Urinary bladder (tissue), 3 donors: ENCODE measurements at regions not wholly inside any gene's neighbourhood (a gene's known extent, or its start where the extent isn't known, plus 50 kb on each side); places are given as distances from the start of the nearest gene placed in this dataset.

Experiments used
- DNase-seq: peaks from one replicate; pipeline ENCODE4 v3.0.0-alpha.2; 2015; ENCODE audit errors: extremely low spot score
- H3K27ac ChIP-seq: one replicate; pipeline ENCODE4 v1.5.1; 2013; ENCODE audit warnings: low read depth, mild to moderate bottlenecking, moderate library complexity
- H3K36me3 ChIP-seq: one replicate; pipeline ENCODE4 v1.6.1; 2013; ENCODE audit warnings: mild to moderate bottlenecking, moderate library complexity; ENCODE audit not compliant: insufficient read depth
- H3K4me1 ChIP-seq: one replicate; pipeline ENCODE4 v1.6.1; 2013; ENCODE audit warnings: mild to moderate bottlenecking, moderate library complexity; ENCODE audit not compliant: insufficient read depth
- H3K4me3 ChIP-seq: one replicate; pipeline ENCODE4 v1.5.1; 2013; ENCODE audit warnings: low read depth, low read length
- WGBS: extraction: QIAGEN DNeasy Blood & Tissue Kit; methylation state at CpG from one replicate; pipeline ENCODE4 v1.1.7; 2013; 5-methylcytosine and 5-hydroxymethylcytosine counted together
- donor health status: healthy with polysubstance abuse.
- donor health status: healthy.

DNA sequence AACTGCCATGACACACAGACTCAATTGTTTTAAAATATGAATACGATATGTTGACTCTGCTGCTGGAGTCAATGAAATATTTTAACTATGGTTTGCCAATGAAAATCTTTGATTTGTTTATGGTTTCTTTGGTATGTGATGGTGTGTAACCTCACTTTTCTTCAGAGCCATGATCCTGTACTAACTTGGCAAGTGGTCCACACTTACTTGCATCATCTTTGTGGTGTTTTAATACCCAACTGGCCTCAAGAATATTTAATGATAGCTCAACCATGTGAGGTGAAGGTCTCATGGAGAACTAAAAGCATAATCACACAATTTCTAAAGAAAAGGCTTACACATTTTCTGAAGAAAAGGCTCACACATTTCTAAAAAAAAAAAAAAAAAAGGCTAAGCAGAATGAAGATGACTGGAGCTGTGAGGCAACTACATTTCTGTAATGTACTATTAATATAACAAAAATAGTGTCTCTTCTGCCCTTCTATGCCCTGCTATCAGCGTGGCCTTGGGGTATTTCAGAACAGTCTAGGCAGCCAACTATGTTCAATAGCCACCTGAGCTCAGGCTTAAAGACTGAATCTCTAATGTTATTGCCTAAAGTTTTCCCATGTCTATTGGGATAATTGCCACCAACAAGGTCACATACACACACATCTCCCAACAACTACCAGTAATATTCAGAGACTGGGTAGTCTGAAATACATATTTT is 395.0 kb downstream of the MLLT3 start:
- H3K4me1 ChIP-seq = no peaks in the 10 kb centered on the region
- H3K4me3 ChIP-seq = no peak overlapping the region
- WGBS = 43% methylated on average over 2 of the region's 2 CpGs
- H3K27ac ChIP-seq = no peak overlapping the region
- DNase-seq = no peak
- no peaks in the 10 kb centered on the region for H3K36me3 ChIP-seq

GRCh38 chr9:20226345-20226744 is 396.0 kb downstream of the MLLT3 start:
- no peak overlapping the region for H3K4me3 ChIP-seq
- 79% methylated on average over 5 of the region's 5 CpGs for WGBS
- no peaks in the 10 kb centered on the region for H3K4me1 ChIP-seq
- no peak overlapping the region for H3K27ac ChIP-seq
- H3K36me3 ChIP-seq = no peaks in the 10 kb centered on the region
- DNase-seq = no peak

DNA sequence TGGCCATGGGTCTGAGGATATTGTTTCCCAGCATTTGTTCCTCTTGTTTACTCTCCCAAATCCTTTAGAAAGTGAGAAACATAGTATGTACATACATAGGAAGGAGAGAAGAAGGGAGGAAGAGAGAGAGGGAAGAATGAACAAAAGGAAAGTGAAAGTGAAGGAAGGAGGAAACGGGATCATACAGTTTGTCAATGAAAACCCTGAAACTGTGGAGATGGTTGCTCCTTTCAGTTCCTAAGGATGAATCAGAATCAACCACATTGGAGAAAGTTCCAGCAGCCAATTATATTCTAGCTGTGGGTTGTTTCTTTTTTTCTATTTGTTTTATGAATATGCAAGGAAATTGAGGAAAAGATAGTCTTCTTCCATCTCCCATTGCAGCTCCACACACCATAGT is 396.5 kb downstream of the MLLT3 start:
- no peak overlapping the region for H3K27ac ChIP-seq
- 80% methylated on average over 1 of the region's 1 CpG for WGBS
- no peaks in the 10 kb centered on the region for H3K36me3 ChIP-seq
- H3K4me3 ChIP-seq = no peak overlapping the region
- H3K4me1 ChIP-seq = no peaks in the 10 kb centered on the region
- no peak for DNase-seq

DNA sequence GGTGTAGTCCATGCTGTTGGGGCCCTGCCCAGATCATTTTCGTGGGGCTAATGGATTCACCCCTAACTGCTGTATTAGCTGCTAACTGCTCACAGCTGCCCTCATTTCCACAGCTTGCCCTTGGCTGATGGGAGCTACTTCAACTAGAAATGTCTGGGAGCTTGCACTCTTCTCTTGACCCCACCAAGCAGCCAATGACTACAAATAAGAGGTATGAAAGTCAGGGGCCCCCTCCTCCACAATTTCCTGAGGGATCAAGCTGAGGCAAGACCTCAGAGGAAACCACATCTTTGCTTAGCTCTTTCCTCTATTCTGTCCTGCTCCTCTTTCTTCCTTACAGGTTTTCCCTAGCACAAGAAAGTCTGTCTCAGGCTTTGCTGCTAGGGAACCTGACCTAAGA is 397.5 kb downstream of the MLLT3 start:
- no peaks in the 10 kb centered on the region for H3K36me3 ChIP-seq
- DNase-seq = no peak

DNA sequence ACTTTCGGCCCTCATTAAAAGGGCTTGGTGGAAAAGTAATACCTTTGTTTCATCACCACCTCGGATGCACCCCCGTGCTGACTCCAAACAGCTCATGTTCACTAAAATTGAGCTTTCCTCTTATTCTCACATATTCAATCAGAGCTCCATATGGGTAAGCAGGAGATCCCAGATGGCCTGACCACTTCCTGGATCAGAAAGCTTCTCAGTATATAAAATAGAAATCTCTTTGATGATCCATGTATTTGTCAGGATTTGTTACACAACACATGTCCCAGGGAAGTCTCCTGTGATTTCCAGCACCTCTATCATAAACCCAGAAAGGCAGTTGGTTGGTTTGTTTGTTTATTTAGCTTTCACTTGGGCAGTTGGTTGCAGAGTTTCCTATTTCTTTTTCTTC is 402.0 kb downstream of the MLLT3 start:
- H3K36me3 ChIP-seq = no peaks in the 10 kb centered on the region
- WGBS = 85% methylated on average over 3 of the region's 3 CpGs
- no peaks in the 10 kb centered on the region for H3K4me1 ChIP-seq
- no peak overlapping the region for H3K4me3 ChIP-seq
- no peak overlapping the region for H3K27ac ChIP-seq
- no peak for DNase-seq

More for the DNA sequence above, 397.5 kb downstream of the MLLT3 start:
- Histone ChIP-seq H3K27ac (no peak overlapping the region), H3K4me1 (no peaks in the 10 kb centered on the region), H3K4me3 (no peak overlapping the region)
- 39% methylated on average over 1 of the region's 1 CpG for WGBS

DNA sequence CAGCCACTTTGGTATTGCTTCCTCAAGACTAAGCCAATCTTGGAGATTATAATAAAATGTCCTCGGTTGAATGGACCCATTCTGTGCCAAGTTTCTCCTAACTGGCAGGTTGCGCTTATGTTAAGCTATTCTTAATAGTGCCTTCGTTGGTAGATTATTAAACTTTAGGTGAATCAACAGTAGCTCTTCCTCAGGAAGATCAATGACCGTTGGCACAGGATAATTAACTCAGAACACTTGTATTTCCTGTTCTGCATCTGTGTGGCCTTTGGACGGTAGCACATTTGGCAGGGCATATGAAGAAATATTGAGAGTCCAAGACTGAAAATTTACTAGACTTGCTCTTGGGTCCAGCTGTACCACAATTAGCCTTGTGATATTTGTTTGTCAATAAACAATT is 402.9 kb downstream of the MLLT3 start:
- no peaks in the 10 kb centered on the region for H3K36me3 ChIP-seq
- DNase-seq = no peak
- no peak overlapping the region for H3K4me3 ChIP-seq
- no peak overlapping the region for H3K27ac ChIP-seq
- no peaks in the 10 kb centered on the region for H3K4me1 ChIP-seq
- 78% methylated on average over 5 of the region's 5 CpGs for WGBS

GRCh38 chr9:20217596-20217995 is 404.7 kb downstream of the MLLT3 start:
- WGBS = 69% methylated on average over 3 of the region's 3 CpGs
- no peaks in the 10 kb centered on the region for H3K36me3 ChIP-seq
- DNase-seq = no peak
- no peaks in the 10 kb centered on the region for H3K4me1 ChIP-seq
- H3K27ac ChIP-seq = no peak overlapping the region
- no peak overlapping the region for H3K4me3 ChIP-seq

DNA sequence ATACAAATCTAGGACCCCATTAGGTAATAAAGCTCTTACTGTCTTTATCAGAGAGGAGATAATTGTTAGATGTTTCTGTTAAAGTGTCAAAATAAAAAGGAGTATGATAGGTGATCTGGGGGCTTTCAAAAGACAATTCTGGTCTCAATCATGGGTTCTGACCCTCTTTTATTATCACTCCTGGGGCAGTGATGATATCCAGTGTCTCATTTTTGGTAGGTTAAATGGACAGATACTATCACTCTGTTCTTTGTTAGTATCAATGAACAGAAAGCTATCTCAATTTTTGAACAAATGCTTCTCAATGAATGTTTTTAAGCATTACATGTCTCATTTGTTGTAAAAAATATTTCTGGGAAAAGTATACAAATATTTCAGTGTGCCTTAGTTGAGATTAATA is 405.9 kb downstream of the MLLT3 start:
- no peak for DNase-seq
- no peaks in the 10 kb centered on the region for H3K36me3 ChIP-seq
- H3K4me1 ChIP-seq = no peaks in the 10 kb centered on the region
- no peak overlapping the region for H3K4me3 ChIP-seq
- no peak overlapping the region for H3K27ac ChIP-seq

- no peak overlapping the region for H3K27ac ChIP-seq
- no peaks in the 10 kb centered on the region for H3K4me1 ChIP-seq
- no peak for DNase-seq
- WGBS = 91% methylated on average over 2 of the region's 2 CpGs
- H3K4me3 ChIP-seq = no peak overlapping the region
- no peaks in the 10 kb centered on the region for H3K36me3 ChIP-seq
Observed at GRCh38 chr9:20215552-20215951, 406.7 kb downstream of the MLLT3 start.

DNA sequence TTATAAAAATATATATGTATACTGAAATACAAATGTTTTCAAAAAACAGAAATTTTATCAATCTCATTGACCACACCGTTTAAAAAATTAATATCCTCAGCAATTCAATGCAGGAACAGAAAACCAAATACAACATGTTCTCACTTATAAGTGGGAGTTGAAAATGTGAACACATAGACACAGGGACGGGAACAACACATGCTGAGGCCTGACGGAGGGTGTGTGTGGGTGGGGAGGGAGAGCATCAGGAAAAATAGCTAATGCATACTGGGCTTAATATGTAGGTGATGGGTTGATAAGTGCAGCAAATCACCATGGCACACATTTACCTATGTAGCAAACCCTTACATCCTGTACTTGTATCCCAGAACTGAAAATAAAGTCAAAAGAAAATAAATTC is 409.5 kb downstream of the MLLT3 start:
- no peak for DNase-seq
- H3K36me3 ChIP-seq = no peaks in the 10 kb centered on the region
- H3K4me3 ChIP-seq = no peak overlapping the region
- no peak overlapping the region for H3K27ac ChIP-seq
- no peaks in the 10 kb centered on the region for H3K4me1 ChIP-seq
- 80% methylated on average over 3 of the region's 3 CpGs for WGBS

- Histone ChIP-seq H3K4me3 (no peak overlapping the region), H3K36me3 (no peaks in the 10 kb centered on the region), H3K27ac (no peak overlapping the region), H3K4me1 (no peaks in the 10 kb centered on the region)
- WGBS = 76% methylated on average over 7 of the region's 7 CpGs
- DNase-seq = no peak
Observed at GRCh38 chr9:20209391-20210340, 412.6 kb downstream of the MLLT3 start.

- no peaks in the 10 kb centered on the region for H3K36me3 ChIP-seq
- no peaks in the 10 kb centered on the region for H3K4me1 ChIP-seq
- no peak for DNase-seq
- 91% methylated on average over 1 of the region's 1 CpG for WGBS
- no peak overlapping the region for H3K4me3 ChIP-seq
- H3K27ac ChIP-seq = no peak overlapping the region
Observed at GRCh38 chr9:20208961-20209371, 413.3 kb downstream of the MLLT3 start.

- Histone ChIP-seq H3K4me3 (no peak overlapping the region), H3K36me3 (no peaks in the 10 kb centered on the region), H3K27ac (no peak overlapping the region), H3K4me1 (no peaks in the 10 kb centered on the region)
- WGBS = 91% methylated on average over 5 of the region's 5 CpGs
- DNase-seq = no peak
Observed at GRCh38 chr9:20208226-20208625, 414.1 kb downstream of the MLLT3 start.

- Histone ChIP-seq H3K27ac (no peak overlapping the region), H3K4me3 (no peak overlapping the region), H3K36me3 (no peaks in the 10 kb centered on the region), H3K4me1 (no peaks in the 10 kb centered on the region)
- WGBS = 67% methylated on average over 1 of the region's 1 CpG
- DNase-seq = no peak
Observed at GRCh38 chr9:20207176-20207575, 415.1 kb downstream of the MLLT3 start.
